ENCODE measurements at regions not wholly inside any gene's neighbourhood (a gene's known extent, or its start where the extent isn't known, plus 50 kb on each side); places are given as distances from the start of the nearest gene placed in this dataset.

GRCh38 chr5:124628721-124629596 lies 117.5 kb downstream of the ZNF608 start:
- TF ChIP-seq POLR2AphosphoS5 (IDR thresholded peaks at IDR 0.05) (no peak), POLR2A (IDR thresholded peaks at IDR 0.05) (no peak), CTCF (IDR thresholded peaks at IDR 0.05) (no peak)
